ENCODE measurements at regions not wholly inside any gene's neighbourhood (a gene's known extent, or its start where the extent isn't known, plus 50 kb on each side); places are given as distances from the start of the nearest gene placed in this dataset.

DNA sequence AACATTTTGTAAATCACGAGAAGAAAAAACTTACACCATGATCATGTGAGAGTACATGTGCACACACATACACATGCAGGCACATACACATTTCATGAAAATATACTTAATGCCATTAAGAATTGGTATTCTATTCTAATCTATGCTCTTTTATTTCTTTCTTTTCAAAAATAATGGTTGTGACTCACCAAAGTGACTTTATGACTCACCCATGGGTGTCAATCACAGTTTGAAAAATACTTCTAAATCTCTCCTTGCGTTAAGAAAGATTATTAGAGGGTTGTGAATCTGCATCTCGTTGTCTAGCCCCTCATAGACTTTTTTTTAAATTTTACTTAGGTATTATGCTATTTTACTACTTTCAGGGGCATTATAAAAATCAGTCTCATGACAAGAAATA lies 254.2 kb downstream of the TUSC7 start:
- no peak for DNase-seq (ENCODE audit: low read depth)
- TF ChIP-seq, protein P1, sequence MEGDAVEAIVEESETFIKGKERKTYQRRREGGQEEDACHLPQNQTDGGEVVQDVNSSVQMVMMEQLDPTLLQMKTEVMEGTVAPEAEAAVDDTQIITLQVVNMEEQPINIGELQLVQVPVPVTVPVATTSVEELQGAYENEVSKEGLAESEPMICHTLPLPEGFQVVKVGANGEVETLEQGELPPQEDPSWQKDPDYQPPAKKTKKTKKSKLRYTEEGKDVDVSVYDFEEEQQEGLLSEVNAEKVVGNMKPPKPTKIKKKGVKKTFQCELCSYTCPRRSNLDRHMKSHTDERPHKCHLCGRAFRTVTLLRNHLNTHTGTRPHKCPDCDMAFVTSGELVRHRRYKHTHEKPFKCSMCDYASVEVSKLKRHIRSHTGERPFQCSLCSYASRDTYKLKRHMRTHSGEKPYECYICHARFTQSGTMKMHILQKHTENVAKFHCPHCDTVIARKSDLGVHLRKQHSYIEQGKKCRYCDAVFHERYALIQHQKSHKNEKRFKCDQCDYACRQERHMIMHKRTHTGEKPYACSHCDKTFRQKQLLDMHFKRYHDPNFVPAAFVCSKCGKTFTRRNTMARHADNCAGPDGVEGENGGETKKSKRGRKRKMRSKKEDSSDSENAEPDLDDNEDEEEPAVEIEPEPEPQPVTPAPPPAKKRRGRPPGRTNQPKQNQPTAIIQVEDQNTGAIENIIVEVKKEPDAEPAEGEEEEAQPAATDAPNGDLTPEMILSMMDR (IDR thresholded peaks at IDR 0.05; ENCODE audit: control insufficient read depth, insufficient read depth, low read depth, low read length, missing control alignments), result no peak
- H3K4me3 ChIP-seq (ENCODE audit: control insufficient read depth, low read depth, low read length), result no peak overlapping the region

DNA sequence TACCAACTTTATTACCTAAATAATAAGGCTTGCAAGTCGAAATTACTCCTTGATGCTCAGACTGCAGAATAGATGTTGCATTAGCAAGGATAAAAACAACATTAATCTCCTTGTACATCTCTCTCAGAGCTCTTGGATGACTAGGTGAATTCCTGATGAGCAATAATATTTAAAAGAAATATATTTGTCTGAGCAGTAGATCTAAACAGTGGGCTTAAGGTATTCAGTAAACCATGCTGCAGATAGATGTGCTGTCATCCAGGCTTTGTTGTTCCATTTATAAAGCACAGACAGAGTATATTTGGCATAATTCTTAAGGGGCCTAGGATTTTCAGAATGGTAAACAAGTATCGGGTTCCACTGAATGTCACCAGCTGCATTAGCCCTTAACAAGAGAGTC lies 257.1 kb downstream of the TUSC7 start:
- H3K4me3 ChIP-seq (ENCODE audit: control insufficient read depth, low read depth, low read length), result no peak overlapping the region

DNA sequence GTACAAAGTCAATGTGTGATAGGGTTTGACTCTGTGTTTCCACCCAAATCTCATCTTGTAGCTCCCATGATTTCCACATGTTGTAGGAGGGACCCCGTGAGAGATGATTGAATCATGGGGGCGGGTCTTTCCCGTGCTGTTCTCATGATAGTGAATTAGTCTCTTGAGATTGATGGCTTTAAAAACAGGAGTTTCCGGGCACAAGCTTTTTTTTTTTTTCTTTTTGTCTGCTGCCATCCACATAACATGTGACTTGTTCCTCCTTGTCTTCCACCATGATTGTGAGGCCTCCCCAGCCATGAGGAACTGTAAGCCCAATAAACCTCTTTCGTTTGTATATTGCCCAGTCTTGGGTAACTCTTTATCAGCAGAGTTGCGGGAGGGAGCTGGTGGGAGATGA lies 259.6 kb downstream of the TUSC7 start:
- no peak for DNase-seq (ENCODE audit: low read depth)
- H3K4me3 ChIP-seq (ENCODE audit: control insufficient read depth, low read depth, low read length), result no peak overlapping the region
- TF ChIP-seq, protein P1 (IDR thresholded peaks at IDR 0.05; ENCODE audit: control insufficient read depth, insufficient read depth, low read depth, low read length, missing control alignments), result no peak

More for the DNA sequence above, 257.1 kb downstream of the TUSC7 start:
- DNase-seq (ENCODE audit: low read depth), result no peak
- TF ChIP-seq, protein P1 (IDR thresholded peaks at IDR 0.05; ENCODE audit: control insufficient read depth, insufficient read depth, low read depth, low read length, missing control alignments), result no peak

DNA sequence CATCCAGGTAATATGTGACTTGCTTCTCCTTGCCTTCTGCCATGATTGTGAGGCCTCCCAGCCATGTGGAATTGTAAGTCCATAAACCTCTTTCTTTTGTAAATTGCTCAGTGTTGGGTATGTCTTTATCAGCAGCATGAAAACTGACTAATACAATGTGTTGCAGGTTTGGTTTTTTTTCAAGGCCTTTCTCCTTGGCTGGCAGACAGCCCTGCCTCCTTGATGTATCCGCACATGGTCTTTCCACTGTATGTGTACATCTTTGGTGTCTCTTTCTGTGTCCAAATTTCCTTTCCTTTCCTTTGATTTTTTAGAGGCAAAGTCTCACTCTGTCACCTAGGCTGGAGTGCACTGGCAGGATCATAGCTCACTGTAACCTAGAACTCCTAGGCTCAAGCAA lies 260.1 kb downstream of the TUSC7 start:
- DNase-seq (ENCODE audit: low read depth), result no peak
- TF ChIP-seq, protein P1 (IDR thresholded peaks at IDR 0.05; ENCODE audit: control insufficient read depth, insufficient read depth, low read depth, low read length, missing control alignments), result no peak

DNA sequence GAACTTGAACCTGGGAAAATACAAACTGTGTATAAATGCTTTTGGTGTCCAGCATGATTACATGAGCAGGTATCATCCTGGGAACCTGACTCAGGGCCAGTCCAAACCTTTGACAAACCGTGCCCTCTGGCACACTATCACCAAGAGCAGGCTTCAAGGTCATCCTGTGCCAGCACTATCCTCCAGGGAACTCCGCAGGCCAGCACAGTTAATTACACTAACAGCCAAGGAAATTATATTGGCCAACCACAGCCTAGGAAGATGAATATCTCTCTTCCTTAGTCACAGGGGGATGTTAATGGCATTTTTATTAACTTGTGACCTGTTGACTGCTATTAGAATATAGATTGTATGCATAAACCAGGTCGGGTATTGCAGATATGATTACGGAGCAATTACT lies 262.0 kb downstream of the TUSC7 start:
- no peak overlapping the region for H3K4me3 ChIP-seq (ENCODE audit: control insufficient read depth, low read depth, low read length)
- no peak for DNase-seq (ENCODE audit: low read depth)
- TF ChIP-seq, protein P1 (IDR thresholded peaks at IDR 0.05; ENCODE audit: control insufficient read depth, insufficient read depth, low read depth, low read length, missing control alignments), result no peak

More for the DNA sequence above, 260.1 kb downstream of the TUSC7 start:
- H3K4me3 ChIP-seq (ENCODE audit: control insufficient read depth, low read depth, low read length), result no peak overlapping the region

DNA sequence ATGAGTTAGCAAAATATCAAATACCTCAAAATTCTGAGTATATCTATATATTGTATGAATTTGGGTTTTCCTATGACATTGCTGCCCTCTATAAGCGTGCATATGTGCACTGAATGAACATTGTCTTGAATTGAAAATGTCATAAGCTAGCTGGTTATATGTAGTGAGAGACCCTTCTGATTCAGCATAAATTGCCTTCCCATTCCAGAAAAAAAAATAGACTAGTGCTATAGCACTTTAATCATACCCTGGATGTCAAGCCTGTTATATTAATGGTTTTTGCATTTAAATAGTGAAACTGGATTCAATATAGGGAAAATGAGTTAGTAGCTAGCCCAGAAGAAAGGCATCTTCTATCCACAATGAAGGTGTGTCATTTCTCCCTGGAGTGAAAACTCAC lies 265.1 kb downstream of the TUSC7 start:
- TF ChIP-seq, protein P1 (IDR thresholded peaks at IDR 0.05; ENCODE audit: control insufficient read depth, insufficient read depth, low read depth, low read length, missing control alignments), result no peak
- no peak for DNase-seq (ENCODE audit: low read depth)
- H3K4me3 ChIP-seq (ENCODE audit: control insufficient read depth, low read depth, low read length), result no peak overlapping the region

DNA sequence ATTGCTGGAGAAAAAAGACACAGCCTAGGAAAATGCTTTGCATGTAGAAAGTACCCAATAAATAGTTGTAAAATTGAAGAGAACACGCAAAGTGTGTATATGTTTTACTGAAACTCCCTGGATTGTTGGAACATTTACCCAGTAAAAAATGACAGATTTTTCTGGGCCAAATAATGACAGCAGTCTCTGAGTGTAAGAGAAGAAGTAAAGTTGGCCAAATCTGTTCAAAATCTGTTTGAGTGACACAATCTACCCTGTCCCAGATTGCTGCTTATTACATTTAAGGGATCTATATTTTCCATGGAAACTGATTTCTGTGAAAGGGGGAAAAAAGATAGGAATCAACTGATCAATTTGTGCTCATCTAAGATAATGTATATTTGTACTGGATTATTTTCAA lies 267.9 kb downstream of the TUSC7 start:
- DNase-seq (ENCODE audit: low read depth), result no peak
- no peak overlapping the region for H3K4me3 ChIP-seq (ENCODE audit: control insufficient read depth, low read depth, low read length)
- TF ChIP-seq, protein P1 (IDR thresholded peaks at IDR 0.05; ENCODE audit: control insufficient read depth, insufficient read depth, low read depth, low read length, missing control alignments), result no peak
